ENCODE measurements at regions not wholly inside any gene's neighbourhood (a gene's known extent, or its start where the extent isn't known, plus 50 kb on each side); places are given as distances from the start of the nearest gene placed in this dataset.

GRCh38 chr2:145124085-145124484 is 604.2 kb upstream of the ZEB2 start:
- ChIA-PET POLR2A (no interaction called here), CTCF (no interaction called here)
- H3K4me2 ChIP-seq (replicated peaks; ENCODE audit: low read depth, low read length, poor library complexity, severe bottlenecking), result no peak overlapping the region
- no peak overlapping the region for H3K27ac Mint-ChIP-seq
- no peaks in the 10 kb centered on the region for H3K9me3 Mint-ChIP-seq (ENCODE audit: insufficient read depth)
- H3K4me1 ChIP-seq (ENCODE audit: control insufficient read depth in 2 of 2, insufficient read depth in 2 of 2, low read length in 2 of 2), result no peaks in the 10 kb centered on the region
- WGBS (ENCODE audit: insufficient coverage), result no CpG with 5 or more reads among the region's 4 CpGs
- no peak overlapping the region for H3K9ac ChIP-seq (ENCODE audit: low read length)
- no peaks in the 10 kb centered on the region for H3K79me2 ChIP-seq (ENCODE audit: control insufficient read depth, insufficient read depth, low read length)
- H3K4me3 Mint-ChIP-seq, result no peak overlapping the region
- no peak for ATAC-seq (ENCODE audit: low read depth)
- no peaks in the 10 kb centered on the region for H3K9me3 ChIP-seq (ENCODE audit: control extremely low read depth in 1 of 3, control insufficient read depth in 2 of 3, insufficient read depth in 1 of 3, low read length in 2 of 3)
- no peak overlapping the region for H3K4me3 ChIP-seq (ENCODE audit: control extremely low read depth in 1 of 5, extremely low read depth in 1 of 5, insufficient read depth in 1 of 5, low read depth in 2 of 5, low read length in 4 of 5)
- H4K20me1 ChIP-seq (ENCODE audit: control insufficient read depth, insufficient read depth, low read length, poor library complexity, severe bottlenecking), result no peaks in the 10 kb centered on the region
- no peaks in the 10 kb centered on the region for H3K36me3 ChIP-seq (replicated peaks in 1 of 2; ENCODE audit: control extremely low read depth in 1 of 2, control insufficient read depth in 1 of 2, extremely low read depth in 1 of 2, insufficient read depth in 2 of 2, low read length in 1 of 2)
- no peak for TF ChIP-seq CTCF (IDR thresholded peaks at IDR 0.05)
- TF ChIP-seq EZH2 (IDR thresholded peaks at IDR 0.05; ENCODE audit: borderline replicate concordance, insufficient read depth, low read depth, low read length, poor library complexity, severe bottlenecking), result no peak
- peaks cover 8% of the 10 kb centered on the region for H3K4me1 Mint-ChIP-seq
- no peaks in the 10 kb centered on the region for H3K27me3 Mint-ChIP-seq
- H3K27ac ChIP-seq (ENCODE audit: low read length in 2 of 2), result no peak overlapping the region
- DNase-seq, result no peak
- H2AFZ ChIP-seq (ENCODE audit: insufficient read depth, low read depth, low read length, poor library complexity, severe bottlenecking), result no peak overlapping the region
- H3K27me3 ChIP-seq (replicated peaks in 1 of 4; ENCODE audit: control extremely low read depth in 1 of 4, control insufficient read depth in 3 of 4, insufficient read depth in 4 of 4, low read length in 3 of 4), result no peaks in the 10 kb centered on the region
- intact Hi-C loops (cut with micrococcal nuclease), result no loop called here

GRCh38 chr2:145123606-145124005 is 603.7 kb upstream of the ZEB2 start:
- Histone ChIP-seq H3K9ac (ENCODE audit: low read length) (no peak overlapping the region), H3K79me2 (ENCODE audit: control insufficient read depth, insufficient read depth, low read length) (no peaks in the 10 kb centered on the region), H2AFZ (ENCODE audit: insufficient read depth, low read depth, low read length, poor library complexity, severe bottlenecking) (no peak overlapping the region), H3K27ac (ENCODE audit: low read length in 2 of 2) (no peak overlapping the region), H3K36me3 (replicated peaks in 1 of 2; ENCODE audit: control extremely low read depth in 1 of 2, control insufficient read depth in 1 of 2, extremely low read depth in 1 of 2, insufficient read depth in 2 of 2, low read length in 1 of 2) (no peaks in the 10 kb centered on the region), H3K4me3 (ENCODE audit: control extremely low read depth in 1 of 5, extremely low read depth in 1 of 5, insufficient read depth in 1 of 5, low read depth in 2 of 5, low read length in 4 of 5) (no peak overlapping the region), H3K27me3 (replicated peaks in 1 of 4; ENCODE audit: control extremely low read depth in 1 of 4, control insufficient read depth in 3 of 4, insufficient read depth in 4 of 4, low read length in 3 of 4) (no peaks in the 10 kb centered on the region), H3K9me3 (ENCODE audit: control extremely low read depth in 1 of 3, control insufficient read depth in 2 of 3, insufficient read depth in 1 of 3, low read length in 2 of 3) (no peaks in the 10 kb centered on the region), H3K4me1 (ENCODE audit: control insufficient read depth in 2 of 2, insufficient read depth in 2 of 2, low read length in 2 of 2) (no peaks in the 10 kb centered on the region), H3K4me2 (replicated peaks; ENCODE audit: low read depth, low read length, poor library complexity, severe bottlenecking) (no peak overlapping the region), H4K20me1 (ENCODE audit: control insufficient read depth, insufficient read depth, low read length, poor library complexity, severe bottlenecking) (no peaks in the 10 kb centered on the region)
- H3K4me1 Mint-ChIP-seq, result peaks cover 11% of the 10 kb centered on the region
- ATAC-seq (ENCODE audit: low read depth) (no peak), DNase-seq (no peak)
- H3K4me3 Mint-ChIP-seq, result no peak overlapping the region
- no peak for TF ChIP-seq CTCF (IDR thresholded peaks at IDR 0.05)
- no peak for TF ChIP-seq EZH2 (IDR thresholded peaks at IDR 0.05; ENCODE audit: borderline replicate concordance, insufficient read depth, low read depth, low read length, poor library complexity, severe bottlenecking)
- no peaks in the 10 kb centered on the region for H3K9me3 Mint-ChIP-seq (ENCODE audit: insufficient read depth)
- ChIA-PET POLR2A (no interaction called here), CTCF (no interaction called here)
- H3K27ac Mint-ChIP-seq, result no peak overlapping the region
- intact Hi-C loops (cut with micrococcal nuclease), result no loop called here
- 100% methylated on average over 2 of the region's 2 CpGs for WGBS (ENCODE audit: insufficient coverage)
- H3K27me3 Mint-ChIP-seq, result no peaks in the 10 kb centered on the region
